Progenitor cell of endocrine pancreas (in vitro differentiated cells): ENCODE measurements at regions not wholly inside any gene's neighbourhood (a gene's known extent, or its start where the extent isn't known, plus 50 kb on each side); places are given as distances from the start of the nearest gene placed in this dataset.

Experiments used
- DNase-seq: peaks from one replicate; pipeline ENCODE4 v3.0.0; 2021; ENCODE audit warnings: low spot score; ENCODE audit not compliant: unreplicated experiment
- H3K27ac Mint-ChIP-seq: 2 replicates; pipeline ENCODE4 v1.8.0; 2021; ENCODE audit warnings: mild to moderate bottlenecking, moderate library complexity, mixed read lengths
- H3K27me3 Mint-ChIP-seq: 2 replicates; pipeline ENCODE4 v1.8.0; 2021; ENCODE audit warnings: mixed read lengths
- H3K36me3 Mint-ChIP-seq: 2 replicates; pipeline ENCODE4 v1.8.0; 2022; ENCODE audit warnings: mixed read lengths; ENCODE audit not compliant: insufficient read depth
- H3K4me1 Mint-ChIP-seq: 2 replicates; pipeline ENCODE4 v1.8.0; 2021; ENCODE audit warnings: low read depth, mixed read lengths
- H3K4me3 Mint-ChIP-seq: 2 replicates; pipeline ENCODE4 v1.8.0; 2021; ENCODE audit warnings: low read depth, mild to moderate bottlenecking, moderate library complexity, mixed read lengths
- H3K9me3 Mint-ChIP-seq: 2 replicates; pipeline ENCODE4 v1.8.0; 2021; ENCODE audit warnings: low read depth, mixed read lengths
- CTCF ChIP-seq: fragments of 200-600 bp; sonication (generic); IDR thresholded peaks from one replicate; pipeline ENCODE4 v1.5.0; 2021; ENCODE audit warnings: antibody characterized with exemption, mild to moderate bottlenecking; ENCODE audit not compliant: unreplicated experiment

- Mint-ChIP-seq H3K9me3 (peaks cover 10% of the 10 kb centered on the region), H3K4me3 (no peak overlapping the region), H3K27me3 (peaks cover 4% of the 10 kb centered on the region), H3K27ac (no peak overlapping the region), H3K4me1 (peaks cover 12% of the 10 kb centered on the region), H3K36me3 (no peaks in the 10 kb centered on the region)
- TF ChIP-seq CTCF = no peak
- DNase-seq = no peak
Measured at GRCh38 chr1:181155339-181155738, 66.8 kb downstream of the IER5 start.

GRCh38 chr1:181159451-181160140 is 71.1 kb downstream of the IER5 start:
- no peak for DNase-seq
- Mint-ChIP-seq H3K27ac (no peak overlapping the region), H3K4me3 (no peak overlapping the region), H3K36me3 (peaks cover 6% of the 10 kb centered on the region), H3K9me3 (peaks cover 36% of the 10 kb centered on the region), H3K27me3 (no peaks in the 10 kb centered on the region), H3K4me1 (no peaks in the 10 kb centered on the region)
- no peak for TF ChIP-seq CTCF

GRCh38 chr1:181160322-181160721 is 71.8 kb downstream of the IER5 start:
- Mint-ChIP-seq H3K4me3 (no peak overlapping the region), H3K27me3 (peaks cover 1% of the 10 kb centered on the region), H3K4me1 (no peaks in the 10 kb centered on the region), H3K36me3 (peaks cover 6% of the 10 kb centered on the region), H3K9me3 (peaks cover 36% of the 10 kb centered on the region), H3K27ac (no peak overlapping the region)
- no peak for DNase-seq
- no peak for TF ChIP-seq CTCF

GRCh38 chr1:181160998-181161870 is 72.7 kb downstream of the IER5 start:
- no peak overlapping the region for H3K27ac Mint-ChIP-seq
- no peak for TF ChIP-seq CTCF
- H3K9me3 Mint-ChIP-seq = peaks cover 36% of the 10 kb centered on the region
- peaks cover 6% of the 10 kb centered on the region for H3K36me3 Mint-ChIP-seq
- peaks cover 2% of the 10 kb centered on the region for H3K27me3 Mint-ChIP-seq
- no peaks in the 10 kb centered on the region for H3K4me1 Mint-ChIP-seq
- no peak overlapping the region for H3K4me3 Mint-ChIP-seq
- DNase-seq = no peak

- no peak overlapping the region for H3K4me3 Mint-ChIP-seq
- no peak overlapping the region for H3K27ac Mint-ChIP-seq
- no peak for TF ChIP-seq CTCF
- peaks cover 6% of the 10 kb centered on the region for H3K36me3 Mint-ChIP-seq
- no peak for DNase-seq
- peaks cover 32% of the 10 kb centered on the region for H3K9me3 Mint-ChIP-seq
- peaks cover 2% of the 10 kb centered on the region for H3K27me3 Mint-ChIP-seq
- H3K4me1 Mint-ChIP-seq = peaks cover 2% of the 10 kb centered on the region
Measured at GRCh38 chr1:181163662-181164061, 75.2 kb downstream of the IER5 start.
